ENCODE measurements at regions not wholly inside any gene's neighbourhood (a gene's known extent, or its start where the extent isn't known, plus 50 kb on each side); places are given as distances from the start of the nearest gene placed in this dataset.

DNA sequence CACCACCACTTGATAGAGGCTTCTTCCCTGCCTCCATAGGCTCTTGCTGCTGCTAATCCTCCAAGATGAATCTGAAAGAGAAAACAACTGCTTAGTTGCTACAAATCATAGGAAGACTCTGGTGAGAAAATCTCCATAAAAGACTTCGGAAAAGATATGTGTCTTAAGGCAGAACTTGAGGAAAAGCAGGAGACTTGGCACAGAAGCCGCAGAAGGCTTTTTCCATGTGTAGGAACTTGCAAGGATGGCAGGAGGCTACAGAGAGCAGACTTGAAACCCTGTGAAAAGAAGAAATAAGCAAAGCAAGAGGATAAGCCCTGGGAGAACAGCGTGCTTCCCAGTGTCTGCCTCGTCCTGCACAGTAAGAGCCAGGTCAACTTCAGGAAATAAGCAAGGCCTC is 128.2 kb upstream of the NDUFV2 start:
- 39% methylated on average over 4 of the region's 4 CpGs for WGBS (ENCODE audit: low lambda C conversion rate)
- Histone ChIP-seq H3K36me3 (replicated peaks in 1 of 2; ENCODE audit: control insufficient read depth in 1 of 2, insufficient read depth in 2 of 2, low read length in 2 of 2) (no peaks in the 10 kb centered on the region), H3K9me3 (ENCODE audit: low read length) (no peaks in the 10 kb centered on the region), H4K20me1 (ENCODE audit: insufficient read depth, low read length) (no peaks in the 10 kb centered on the region), H3K4me2 (ENCODE audit: low read depth, low read length) (no peak overlapping the region), H3K27ac (ENCODE audit: extremely low read length, insufficient read depth, low read length) (no peak overlapping the region), H3K9ac (ENCODE audit: insufficient read depth, low read depth, low read length) (no peak overlapping the region), H2AFZ (ENCODE audit: low read length) (no peak overlapping the region), H3K4me1 (ENCODE audit: insufficient read depth, low read length) (peaks cover 22% of the 10 kb centered on the region), H3K79me2 (ENCODE audit: insufficient read depth, low read length) (no peaks in the 10 kb centered on the region), H3K4me3 (replicated peaks in 1 of 3; ENCODE audit: insufficient read depth in 1 of 3, low read depth in 2 of 3, low read length in 3 of 3) (no peak overlapping the region), H3K27me3 (ENCODE audit: control insufficient read depth in 1 of 2, insufficient read depth in 2 of 2, low read length in 2 of 2) (peaks cover 0 to 11% of the 10 kb centered on the region in 2 experiments; a peak in 2 of 5 replicates)
- ATAC-seq = no peak
- in situ Hi-C loops (cut with HindIII; ENCODE audit: extremely low pct_ligation_motif_present, low pct_unique_long_range_greater_than_20kb) (no loop called here), intact Hi-C loops (cut with micrococcal nuclease; ENCODE audit: unreplicated experiment) (no loop called here)
- no TSS peak for BruUV-seq (replicated peaks)
- no peak for TF ChIP-seq MTF1 (CRISPR knock-in tag; IDR thresholded peaks at IDR 0.05)
- TF ChIP-seq ZFP37 (CRISPR knock-in tag; IDR thresholded peaks at IDR 0.05; ENCODE audit: borderline replicate concordance) = no peak
- TF ChIP-seq, protein P1, sequence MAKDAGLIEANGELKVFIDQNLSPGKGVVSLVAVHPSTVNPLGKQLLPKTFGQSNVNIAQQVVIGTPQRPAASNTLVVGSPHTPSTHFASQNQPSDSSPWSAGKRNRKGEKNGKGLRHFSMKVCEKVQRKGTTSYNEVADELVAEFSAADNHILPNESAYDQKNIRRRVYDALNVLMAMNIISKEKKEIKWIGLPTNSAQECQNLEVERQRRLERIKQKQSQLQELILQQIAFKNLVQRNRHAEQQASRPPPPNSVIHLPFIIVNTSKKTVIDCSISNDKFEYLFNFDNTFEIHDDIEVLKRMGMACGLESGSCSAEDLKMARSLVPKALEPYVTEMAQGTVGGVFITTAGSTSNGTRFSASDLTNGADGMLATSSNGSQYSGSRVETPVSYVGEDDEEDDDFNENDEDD (CRISPR knock-in tag; IDR thresholded peaks at IDR 0.05; ENCODE audit: borderline replicate concordance) = no peak
- TF ChIP-seq, protein P2, sequence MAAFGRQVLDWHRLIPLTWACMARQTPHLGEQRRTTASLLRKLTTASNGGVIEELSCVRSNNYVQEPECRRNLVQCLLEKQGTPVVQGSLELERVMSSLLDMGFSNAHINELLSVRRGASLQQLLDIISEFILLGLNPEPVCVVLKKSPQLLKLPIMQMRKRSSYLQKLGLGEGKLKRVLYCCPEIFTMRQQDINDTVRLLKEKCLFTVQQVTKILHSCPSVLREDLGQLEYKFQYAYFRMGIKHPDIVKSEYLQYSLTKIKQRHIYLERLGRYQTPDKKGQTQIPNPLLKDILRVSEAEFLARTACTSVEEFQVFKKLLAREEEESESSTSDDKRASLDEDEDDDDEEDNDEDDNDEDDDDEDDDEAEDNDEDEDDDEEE (CRISPR knock-in tag; IDR thresholded peaks at IDR 0.05) = no peak
- TF ChIP-seq HMGA1 (CRISPR knock-in tag; conservative IDR thresholded peaks at IDR 0.05) = no peak
- TF ChIP-seq HOXD1 (CRISPR knock-in tag; IDR thresholded peaks at IDR 0.05) = no peak
- TF ChIP-seq MIER3 (CRISPR knock-in tag; IDR thresholded peaks at IDR 0.05; ENCODE audit: borderline replicate concordance) = no peak
- no peak for TF ChIP-seq ZNF720 (CRISPR knock-in tag; IDR thresholded peaks at IDR 0.05)
- no peak for TF ChIP-seq ONECUT2 (CRISPR knock-in tag; IDR thresholded peaks at IDR 0.05)
- TF ChIP-seq ZSCAN29 (CRISPR knock-in tag; conservative IDR thresholded peaks at IDR 0.05) = no peak
- no peak for TF ChIP-seq GLI4 (CRISPR knock-in tag; IDR thresholded peaks at IDR 0.05; ENCODE audit: borderline replicate concordance)
- TF ChIP-seq DPF2 (CRISPR knock-in tag; IDR thresholded peaks at IDR 0.05; ENCODE audit: borderline replicate concordance, low read depth) = no peak
- TF ChIP-seq TARDBP (CRISPR knock-in tag; IDR thresholded peaks at IDR 0.05) = no peak
- TF ChIP-seq, protein P3, sequence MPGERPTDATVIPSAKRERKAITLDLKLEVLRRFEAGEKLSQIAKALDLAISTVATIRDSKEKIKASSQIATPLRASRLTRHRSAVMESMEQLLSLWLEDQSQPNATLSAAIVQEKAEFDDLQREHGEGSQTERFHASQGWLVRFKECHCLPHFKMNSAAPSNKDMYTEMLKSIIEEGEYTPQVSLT (CRISPR knock-in tag; IDR thresholded peaks at IDR 0.05; ENCODE audit: borderline replicate concordance, low read depth) = no peak
- TF ChIP-seq, protein P4, sequence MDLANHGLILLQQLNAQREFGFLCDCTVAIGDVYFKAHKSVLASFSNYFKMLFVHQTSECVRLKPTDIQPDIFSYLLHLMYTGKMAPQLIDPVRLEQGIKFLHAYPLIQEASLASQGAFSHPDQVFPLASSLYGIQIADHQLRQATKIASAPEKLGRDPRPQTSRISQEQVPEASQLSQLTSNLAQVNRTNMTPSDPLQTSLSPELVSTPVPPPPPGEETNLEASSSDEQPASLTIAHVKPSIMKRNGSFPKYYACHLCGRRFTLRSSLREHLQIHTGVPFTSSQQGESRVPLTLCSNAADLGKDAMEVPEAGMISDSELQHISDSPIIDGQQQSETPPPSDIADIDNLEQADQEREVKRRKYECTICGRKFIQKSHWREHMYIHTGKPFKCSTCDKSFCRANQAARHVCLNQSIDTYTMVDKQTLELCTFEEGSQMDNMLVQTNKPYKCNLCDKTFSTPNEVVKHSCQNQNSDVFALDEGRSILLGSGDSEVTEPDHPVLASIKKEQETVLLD (CRISPR knock-in tag; IDR thresholded peaks at IDR 0.05; ENCODE audit: low read depth) = no peak
- TF ChIP-seq HNF4G (IDR thresholded peaks at IDR 0.05; ENCODE audit: borderline replicate concordance, low read depth, low read length) = no peak
- TF ChIP-seq HNF4G (CRISPR knock-in tag; IDR thresholded peaks at IDR 0.05; ENCODE audit: borderline replicate concordance, low read depth) = no peak
- TF ChIP-seq, protein P5, sequence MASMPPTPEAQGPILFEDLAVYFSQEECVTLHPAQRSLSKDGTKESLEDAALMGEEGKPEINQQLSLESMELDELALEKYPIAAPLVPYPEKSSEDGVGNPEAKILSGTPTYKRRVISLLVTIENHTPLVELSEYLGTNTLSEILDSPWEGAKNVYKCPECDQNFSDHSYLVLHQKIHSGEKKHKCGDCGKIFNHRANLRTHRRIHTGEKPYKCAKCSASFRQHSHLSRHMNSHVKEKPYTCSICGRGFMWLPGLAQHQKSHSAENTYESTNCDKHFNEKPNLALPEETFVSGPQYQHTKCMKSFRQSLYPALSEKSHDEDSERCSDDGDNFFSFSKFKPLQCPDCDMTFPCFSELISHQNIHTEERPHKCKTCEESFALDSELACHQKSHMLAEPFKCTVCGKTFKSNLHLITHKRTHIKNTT (CRISPR knock-in tag; IDR thresholded peaks at IDR 0.05) = no peak
- CTCF ChIA-PET (ENCODE audit: low intra/inter-chr PET ratio, low total read pairs) = no interaction called here
- POLR2A ChIA-PET = no interaction called here
- no peak for FAIRE-seq
- no peak for DNase-seq (ENCODE audit: low spot score)
